ENCODE measurements at regions not wholly inside any gene's neighbourhood (a gene's known extent, or its start where the extent isn't known, plus 50 kb on each side); places are given as distances from the start of the nearest gene placed in this dataset.

DNA sequence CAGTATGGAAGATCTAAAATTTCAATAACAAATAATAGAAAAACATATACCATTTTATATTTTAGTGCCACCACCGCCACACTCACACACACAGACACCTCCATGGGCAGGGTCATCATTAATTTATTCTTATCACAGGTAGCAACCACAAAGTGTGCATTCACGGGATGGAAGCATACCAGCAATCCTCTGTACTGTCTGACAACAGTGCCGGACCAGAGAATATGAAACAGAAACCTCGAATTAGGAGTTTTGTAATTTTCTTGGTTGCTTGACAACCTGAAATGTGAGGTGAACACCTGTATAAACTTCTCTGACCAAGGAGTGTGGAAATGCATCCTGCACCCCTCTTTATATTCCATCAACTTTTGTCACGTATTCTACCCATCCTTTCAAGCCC lies 213.9 kb upstream of the KCNIP4 start:
- H4K20me1 ChIP-seq (ENCODE audit: insufficient read depth, low read length), result no peaks in the 10 kb centered on the region
- 6% methylated on average over 5 of the region's 5 CpGs for WGBS (ENCODE audit: low lambda C conversion rate)
- no peak overlapping the region for H2AFZ ChIP-seq (ENCODE audit: low read length)
- DNase-seq (ENCODE audit: low spot score), result no peak
- CTCF ChIA-PET (ENCODE audit: low intra/inter-chr PET ratio, low total read pairs), result no interaction called here
- no peak for FAIRE-seq
- H3K4me3 ChIP-seq (replicated peaks in 1 of 3; ENCODE audit: insufficient read depth in 1 of 3, low read depth in 2 of 3, low read length in 3 of 3), result no peak overlapping the region
- TF ChIP-seq SMAD3 (CRISPR knock-in tag; IDR thresholded peaks at IDR 0.05), result no peak
- TF ChIP-seq ZNF280B (CRISPR knock-in tag; IDR thresholded peaks at IDR 0.05; ENCODE audit: borderline replicate concordance), result no peak
- no peak for TF ChIP-seq ZUFSP (CRISPR knock-in tag; IDR thresholded peaks at IDR 0.05; ENCODE audit: borderline replicate concordance)
- TF ChIP-seq ZKSCAN1 (IDR thresholded peaks at IDR 0.05; ENCODE audit: low read length), result no peak
- TF ChIP-seq, protein P1, sequence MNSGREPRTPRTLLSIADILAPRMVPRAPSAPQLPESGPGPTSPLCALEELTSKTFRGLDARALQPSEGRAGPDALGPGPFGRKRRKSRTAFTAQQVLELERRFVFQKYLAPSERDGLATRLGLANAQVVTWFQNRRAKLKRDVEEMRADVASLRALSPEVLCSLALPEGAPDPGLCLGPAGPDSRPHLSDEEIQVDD (CRISPR knock-in tag; IDR thresholded peaks at IDR 0.05; ENCODE audit: borderline replicate concordance), result no peak
- TF ChIP-seq DMAP1 (CRISPR knock-in tag; IDR thresholded peaks at IDR 0.05), result no peak
- TF ChIP-seq MNT (IDR thresholded peaks at IDR 0.05), result no peak
- TF ChIP-seq SRSF4 (IDR thresholded peaks at IDR 0.05; ENCODE audit: low read depth, low read length, poor library complexity, severe bottlenecking), result no peak
- no peak for TF ChIP-seq ELF3 (CRISPR knock-in tag; IDR thresholded peaks at IDR 0.05)
- TF ChIP-seq KDM4B (CRISPR knock-in tag; IDR thresholded peaks at IDR 0.05), result no peak
- no peak for TF ChIP-seq MED13 (CRISPR knock-in tag; IDR thresholded peaks at IDR 0.05)
- no peak for TF ChIP-seq ZNF496 (CRISPR knock-in tag; IDR thresholded peaks at IDR 0.05; ENCODE audit: insufficient replicate concordance)
- no peak for TF ChIP-seq ZNF839 (CRISPR knock-in tag; IDR thresholded peaks at IDR 0.05; ENCODE audit: borderline replicate concordance)
- no peak for TF ChIP-seq ZNF784 (CRISPR knock-in tag; IDR thresholded peaks at IDR 0.05; ENCODE audit: borderline replicate concordance)
- TF ChIP-seq SALL2 (CRISPR knock-in tag; IDR thresholded peaks at IDR 0.05), result no peak
- TF ChIP-seq ZNF34 (CRISPR knock-in tag; IDR thresholded peaks at IDR 0.05; ENCODE audit: borderline replicate concordance), result no peak
- POLR2A ChIA-PET, result no interaction called here
- no peaks in the 10 kb centered on the region for H3K4me1 ChIP-seq (ENCODE audit: insufficient read depth, low read length)
- peaks cover 23% of the 10 kb centered on the region for H3K9me3 ChIP-seq (ENCODE audit: low read length)
- H3K4me2 ChIP-seq (ENCODE audit: low read depth, low read length), result no peak overlapping the region
- H3K9ac ChIP-seq (ENCODE audit: insufficient read depth, low read depth, low read length), result no peak overlapping the region
- H3K79me2 ChIP-seq (ENCODE audit: insufficient read depth, low read length), result no peaks in the 10 kb centered on the region
- H3K27me3 ChIP-seq (ENCODE audit: control insufficient read depth in 1 of 2, insufficient read depth in 2 of 2, low read length in 2 of 2), result no peaks in the 10 kb centered on the region
- H3K27ac ChIP-seq (ENCODE audit: extremely low read length, insufficient read depth, low read length), result no peak overlapping the region
- no peak for ATAC-seq
- in situ Hi-C loops (cut with HindIII; ENCODE audit: extremely low pct_ligation_motif_present, low pct_unique_long_range_greater_than_20kb), result no loop called here
- no peaks in the 10 kb centered on the region for H3K36me3 ChIP-seq (replicated peaks in 1 of 2; ENCODE audit: control insufficient read depth in 1 of 2, insufficient read depth in 2 of 2, low read length in 2 of 2)
- intact Hi-C loops (cut with micrococcal nuclease; ENCODE audit: unreplicated experiment), result no loop called here
- BruUV-seq (replicated peaks), result no TSS peak
